ENCODE measurements at regions not wholly inside any gene's neighbourhood (a gene's known extent, or its start where the extent isn't known, plus 50 kb on each side); places are given as distances from the start of the nearest gene placed in this dataset.
"Not testable (repeated sequence)": the region's sequence is repeated elsewhere in the genome, so short reads cannot be mapped to it uniquely, and the experiment has no call there.

GRCh38 chr2:175326801-175327200, 145.3 kb upstream of the ATP5MC3 start:
- Histone ChIP-seq H3K4me1 (ENCODE audit: control insufficient read depth in 1 of 2, insufficient read depth in 2 of 2, low read length in 2 of 2) (no peaks in the 10 kb centered on the region), H3K27me3 (ENCODE audit: control insufficient read depth in 1 of 2, insufficient read depth in 2 of 2, low read length in 2 of 2) (no peaks in the 10 kb centered on the region), H3K27ac (ENCODE audit: low read depth, low read length) (no peak overlapping the region), H3K9me3 (ENCODE audit: control insufficient read depth in 1 of 2, low read length in 2 of 2) (peaks cover 0 to 7% of the 10 kb centered on the region in 2 donors), H3K4me3 (ENCODE audit: low read depth in 1 of 2, low read length in 2 of 2) (no peak overlapping the region), H3K9ac (ENCODE audit: low read depth in 1 of 2, low read length in 2 of 2) (no peak overlapping the region), H3K36me3 (ENCODE audit: control insufficient read depth in 1 of 2, insufficient read depth in 2 of 2, low read length in 2 of 2) (no peaks in the 10 kb centered on the region)

- H3K9me3 ChIP-seq (ENCODE audit: control insufficient read depth in 1 of 2, low read length in 2 of 2); H3K27me3 ChIP-seq (ENCODE audit: control insufficient read depth in 1 of 2, insufficient read depth in 2 of 2, low read length in 2 of 2); H3K9ac ChIP-seq (ENCODE audit: low read depth in 1 of 2, low read length in 2 of 2); H3K27ac ChIP-seq (ENCODE audit: low read depth, low read length); H3K4me3 ChIP-seq (ENCODE audit: low read depth in 1 of 2, low read length in 2 of 2); H3K36me3 ChIP-seq (ENCODE audit: control insufficient read depth in 1 of 2, insufficient read depth in 2 of 2, low read length in 2 of 2); H3K4me1 ChIP-seq (ENCODE audit: control insufficient read depth in 1 of 2, insufficient read depth in 2 of 2, low read length in 2 of 2): not testable (repeated sequence)
Observed at GRCh38 chr2:175326164-175326563, 144.7 kb upstream of the ATP5MC3 start.

- H3K27me3 ChIP-seq (ENCODE audit: control insufficient read depth in 1 of 2, insufficient read depth in 2 of 2, low read length in 2 of 2), result no peaks in the 10 kb centered on the region
- no peaks in the 10 kb centered on the region for H3K36me3 ChIP-seq (ENCODE audit: control insufficient read depth in 1 of 2, insufficient read depth in 2 of 2, low read length in 2 of 2)
- no peak overlapping the region for H3K4me3 ChIP-seq (ENCODE audit: low read depth in 1 of 2, low read length in 2 of 2)
- H3K9me3 ChIP-seq (ENCODE audit: control insufficient read depth in 1 of 2, low read length in 2 of 2), result peaks cover 0 to 7% of the 10 kb centered on the region in 2 donors
- no peak overlapping the region for H3K27ac ChIP-seq (ENCODE audit: low read depth, low read length)
- H3K4me1 ChIP-seq (ENCODE audit: control insufficient read depth in 1 of 2, insufficient read depth in 2 of 2, low read length in 2 of 2), result no peaks in the 10 kb centered on the region
- no peak overlapping the region for H3K9ac ChIP-seq (ENCODE audit: low read depth in 1 of 2, low read length in 2 of 2)
Observed at GRCh38 chr2:175323162-175323561, 141.7 kb upstream of the ATP5MC3 start.

- H3K4me3 ChIP-seq (ENCODE audit: low read depth in 1 of 2, low read length in 2 of 2), result no peak overlapping the region
- H3K9me3 ChIP-seq (ENCODE audit: control insufficient read depth in 1 of 2, low read length in 2 of 2), result no peaks in the 10 kb centered on the region
- H3K9ac ChIP-seq (ENCODE audit: low read depth in 1 of 2, low read length in 2 of 2), result no peak overlapping the region
- H3K27ac ChIP-seq (ENCODE audit: low read depth, low read length), result no peak overlapping the region
- H3K36me3 ChIP-seq (ENCODE audit: control insufficient read depth in 1 of 2, insufficient read depth in 2 of 2, low read length in 2 of 2), result no peaks in the 10 kb centered on the region
- no peaks in the 10 kb centered on the region for H3K4me1 ChIP-seq (ENCODE audit: control insufficient read depth in 1 of 2, insufficient read depth in 2 of 2, low read length in 2 of 2)
- H3K27me3 ChIP-seq (ENCODE audit: control insufficient read depth in 1 of 2, insufficient read depth in 2 of 2, low read length in 2 of 2), result no peaks in the 10 kb centered on the region
Observed at GRCh38 chr2:175318542-175318941, 137.0 kb upstream of the ATP5MC3 start.

- no peak overlapping the region for H3K4me3 ChIP-seq (ENCODE audit: low read depth in 1 of 2, low read length in 2 of 2)
- no peak overlapping the region for H3K9ac ChIP-seq (ENCODE audit: low read depth in 1 of 2, low read length in 2 of 2)
- no peaks in the 10 kb centered on the region for H3K27me3 ChIP-seq (ENCODE audit: control insufficient read depth in 1 of 2, insufficient read depth in 2 of 2, low read length in 2 of 2)
- H3K36me3 ChIP-seq (ENCODE audit: control insufficient read depth in 1 of 2, insufficient read depth in 2 of 2, low read length in 2 of 2), result no peaks in the 10 kb centered on the region
- no peaks in the 10 kb centered on the region for H3K9me3 ChIP-seq (ENCODE audit: control insufficient read depth in 1 of 2, low read length in 2 of 2)
- no peak overlapping the region for H3K27ac ChIP-seq (ENCODE audit: low read depth, low read length)
- H3K4me1 ChIP-seq (ENCODE audit: control insufficient read depth in 1 of 2, insufficient read depth in 2 of 2, low read length in 2 of 2), result no peaks in the 10 kb centered on the region
Observed at GRCh38 chr2:175317751-175318150, 136.2 kb upstream of the ATP5MC3 start.

GRCh38 chr2:175312137-175312536, 130.6 kb upstream of the ATP5MC3 start:
- no peak overlapping the region for H3K4me3 ChIP-seq (ENCODE audit: low read depth in 1 of 2, low read length in 2 of 2)
- H3K9ac ChIP-seq (ENCODE audit: low read depth in 1 of 2, low read length in 2 of 2), result no peak overlapping the region
- H3K36me3 ChIP-seq (ENCODE audit: control insufficient read depth in 1 of 2, insufficient read depth in 2 of 2, low read length in 2 of 2), result no peaks in the 10 kb centered on the region
- no peaks in the 10 kb centered on the region for H3K27me3 ChIP-seq (ENCODE audit: control insufficient read depth in 1 of 2, insufficient read depth in 2 of 2, low read length in 2 of 2)
- no peaks in the 10 kb centered on the region for H3K4me1 ChIP-seq (ENCODE audit: control insufficient read depth in 1 of 2, insufficient read depth in 2 of 2, low read length in 2 of 2)
- H3K27ac ChIP-seq (ENCODE audit: low read depth, low read length), result no peak overlapping the region
- H3K9me3 ChIP-seq (ENCODE audit: control insufficient read depth in 1 of 2, low read length in 2 of 2), result no peaks in the 10 kb centered on the region

- no peaks in the 10 kb centered on the region for H3K36me3 ChIP-seq (ENCODE audit: control insufficient read depth in 1 of 2, insufficient read depth in 2 of 2, low read length in 2 of 2)
- no peaks in the 10 kb centered on the region for H3K27me3 ChIP-seq (ENCODE audit: control insufficient read depth in 1 of 2, insufficient read depth in 2 of 2, low read length in 2 of 2)
- H3K9ac ChIP-seq (ENCODE audit: low read depth in 1 of 2, low read length in 2 of 2), result no peak overlapping the region
- no peaks in the 10 kb centered on the region for H3K9me3 ChIP-seq (ENCODE audit: control insufficient read depth in 1 of 2, low read length in 2 of 2)
- H3K4me3 ChIP-seq (ENCODE audit: low read depth in 1 of 2, low read length in 2 of 2), result no peak overlapping the region
- no peak overlapping the region for H3K27ac ChIP-seq (ENCODE audit: low read depth, low read length)
- H3K4me1 ChIP-seq (ENCODE audit: control insufficient read depth in 1 of 2, insufficient read depth in 2 of 2, low read length in 2 of 2), result no peaks in the 10 kb centered on the region
Observed at GRCh38 chr2:175310813-175311504, 129.4 kb upstream of the ATP5MC3 start.

GRCh38 chr2:175309799-175310198, 128.3 kb upstream of the ATP5MC3 start:
- Histone ChIP-seq H3K36me3 (ENCODE audit: control insufficient read depth in 1 of 2, insufficient read depth in 2 of 2, low read length in 2 of 2) (no peaks in the 10 kb centered on the region), H3K4me3 (ENCODE audit: low read depth in 1 of 2, low read length in 2 of 2) (no peak overlapping the region), H3K27me3 (ENCODE audit: control insufficient read depth in 1 of 2, insufficient read depth in 2 of 2, low read length in 2 of 2) (no peaks in the 10 kb centered on the region), H3K9ac (ENCODE audit: low read depth in 1 of 2, low read length in 2 of 2) (no peak overlapping the region), H3K9me3 (ENCODE audit: control insufficient read depth in 1 of 2, low read length in 2 of 2) (no peaks in the 10 kb centered on the region), H3K27ac (ENCODE audit: low read depth, low read length) (no peak overlapping the region), H3K4me1 (ENCODE audit: control insufficient read depth in 1 of 2, insufficient read depth in 2 of 2, low read length in 2 of 2) (no peaks in the 10 kb centered on the region)

- H3K27ac ChIP-seq (ENCODE audit: low read depth, low read length), result no peak overlapping the region
- no peaks in the 10 kb centered on the region for H3K4me1 ChIP-seq (ENCODE audit: control insufficient read depth in 1 of 2, insufficient read depth in 2 of 2, low read length in 2 of 2)
- no peaks in the 10 kb centered on the region for H3K9me3 ChIP-seq (ENCODE audit: control insufficient read depth in 1 of 2, low read length in 2 of 2)
- H3K27me3 ChIP-seq (ENCODE audit: control insufficient read depth in 1 of 2, insufficient read depth in 2 of 2, low read length in 2 of 2), result no peaks in the 10 kb centered on the region
- no peaks in the 10 kb centered on the region for H3K36me3 ChIP-seq (ENCODE audit: control insufficient read depth in 1 of 2, insufficient read depth in 2 of 2, low read length in 2 of 2)
- H3K4me3 ChIP-seq (ENCODE audit: low read depth in 1 of 2, low read length in 2 of 2), result no peak overlapping the region
- H3K9ac ChIP-seq (ENCODE audit: low read depth in 1 of 2, low read length in 2 of 2), result no peak overlapping the region
Observed at GRCh38 chr2:175308005-175308404, 126.5 kb upstream of the ATP5MC3 start.

- no peak overlapping the region for H3K9ac ChIP-seq (ENCODE audit: low read depth in 1 of 2, low read length in 2 of 2)
Observed at GRCh38 chr2:175304541-175304940, 123.0 kb upstream of the ATP5MC3 start.

GRCh38 chr2:175293776-175294175, 112.3 kb upstream of the ATP5MC3 start:
- no peak overlapping the region for H3K4me3 ChIP-seq (ENCODE audit: low read depth in 1 of 2, low read length in 2 of 2)
- H3K27ac ChIP-seq (ENCODE audit: low read depth, low read length), result no peak overlapping the region
- no peaks in the 10 kb centered on the region for H3K36me3 ChIP-seq (ENCODE audit: control insufficient read depth in 1 of 2, insufficient read depth in 2 of 2, low read length in 2 of 2)
- H3K9me3 ChIP-seq (ENCODE audit: control insufficient read depth in 1 of 2, low read length in 2 of 2), result no peaks in the 10 kb centered on the region
- H3K9ac ChIP-seq (ENCODE audit: low read depth in 1 of 2, low read length in 2 of 2), result no peak overlapping the region
- no peaks in the 10 kb centered on the region for H3K4me1 ChIP-seq (ENCODE audit: control insufficient read depth in 1 of 2, insufficient read depth in 2 of 2, low read length in 2 of 2)
- no peaks in the 10 kb centered on the region for H3K27me3 ChIP-seq (ENCODE audit: control insufficient read depth in 1 of 2, insufficient read depth in 2 of 2, low read length in 2 of 2)

More at GRCh38 chr2:175304541-175304940, 123.0 kb upstream of the ATP5MC3 start:
- no peaks in the 10 kb centered on the region for H3K36me3 ChIP-seq (ENCODE audit: control insufficient read depth in 1 of 2, insufficient read depth in 2 of 2, low read length in 2 of 2)
- H3K27me3 ChIP-seq (ENCODE audit: control insufficient read depth in 1 of 2, insufficient read depth in 2 of 2, low read length in 2 of 2), result no peaks in the 10 kb centered on the region
- no peak overlapping the region for H3K4me3 ChIP-seq (ENCODE audit: low read depth in 1 of 2, low read length in 2 of 2)
- no peaks in the 10 kb centered on the region for H3K4me1 ChIP-seq (ENCODE audit: control insufficient read depth in 1 of 2, insufficient read depth in 2 of 2, low read length in 2 of 2)
- no peak overlapping the region for H3K27ac ChIP-seq (ENCODE audit: low read depth, low read length)
- no peaks in the 10 kb centered on the region for H3K9me3 ChIP-seq (ENCODE audit: control insufficient read depth in 1 of 2, low read length in 2 of 2)
